HepG2 (cell line): ENCODE measurements at regions not wholly inside any gene's neighbourhood (a gene's known extent, or its start where the extent isn't known, plus 50 kb on each side); places are given as distances from the start of the nearest gene placed in this dataset.

ENCODE experiments used
- AGO2 ChIP-seq: fragments of 200-400 bp; formaldehyde crosslinking; optimal IDR thresholded peaks from 2 replicates; pipeline ENCODE3; 2017; ENCODE audit warnings: mild to moderate bottlenecking, low read depth, low read length, moderate library complexity
- ASH2L ChIP-seq: fragments of 300-600, 200-600 bp; sonication (generic); IDR thresholded peaks from 2 replicates; pipeline ENCODE4 v1.7.0; 2017; ENCODE audit warnings: low read depth, mild to moderate bottlenecking, moderate library complexity, mixed read lengths, low read length; ENCODE audit not compliant: insufficient read length
- CBX2 ChIP-seq, 2 experiments: fragments of 200-600 bp in 1 of 2; sonication (generic); formaldehyde crosslinking in 1 of 2; IDR thresholded peaks; 2 replicates each; pipeline versions ENCODE4 v1.7.0 to v1.8.1; 2018 to 2022; ENCODE audit warnings: low read depth in 2 of 2, low read length in 1 of 2, mild to moderate bottlenecking in 1 of 2, missing genetic modification reagents in 1 of 2
- HNF4G ChIP-seq, 2 experiments: sonication (generic) in 1 of 2; formaldehyde crosslinking in 1 of 2; IDR thresholded peaks; 2 replicates each; pipeline versions ENCODE4 v1.4.0 to v1.6.1; 2011 to 2020; ENCODE audit warnings: borderline replicate concordance in 2 of 2, low read depth in 2 of 2, mild to moderate bottlenecking in 2 of 2, low read length in 1 of 2, missing genetic modification reagents in 1 of 2, moderate library complexity in 1 of 2
- KDM5B ChIP-seq: sonication (generic); formaldehyde crosslinking; IDR thresholded peaks from 2 replicates; pipeline ENCODE4 v1.4.0; 2020; ENCODE audit warnings: missing genetic modification reagents, mild to moderate bottlenecking, borderline replicate concordance
- MED8 ChIP-seq: sonication (generic); formaldehyde crosslinking; IDR thresholded peaks from 2 replicates; pipeline ENCODE4 v1.8.1; 2023; ENCODE audit warnings: mild to moderate bottlenecking, missing genetic modification reagents; ENCODE audit not compliant: insufficient replicate concordance
- NCOA2 ChIP-seq: sonication (generic); formaldehyde crosslinking; IDR thresholded peaks from 2 replicates; pipeline ENCODE4 v1.8.0; 2022; ENCODE audit warnings: inconsistent platforms
- PAWR ChIP-seq: sonication (generic); formaldehyde crosslinking; IDR thresholded peaks from 2 replicates; pipeline ENCODE4 v1.4.0; 2020; ENCODE audit warnings: missing genetic modification reagents, mild to moderate bottlenecking, borderline replicate concordance
- TERF1 ChIP-seq: sonication (generic); formaldehyde crosslinking; IDR thresholded peaks from 2 replicates; pipeline ENCODE4 v1.8.0; 2022; ENCODE audit warnings: mild to moderate bottlenecking, missing genetic modification reagents, moderate library complexity
- ZBTB20 ChIP-seq: sonication (generic); formaldehyde crosslinking; IDR thresholded peaks from 2 replicates; pipeline ENCODE4 v1.8.1; 2023; ENCODE audit warnings: missing genetic modification reagents, low read depth, mild to moderate bottlenecking, borderline replicate concordance
- ZEB1 ChIP-seq: IDR thresholded peaks from 2 replicates; pipeline ENCODE4 v1.6.1; 2012; ENCODE audit warnings: mild to moderate bottlenecking, low read depth, inconsistent platforms; ENCODE audit not compliant: insufficient replicate concordance
- ZFP90 ChIP-seq: sonication (generic); formaldehyde crosslinking; IDR thresholded peaks from 2 replicates; pipeline ENCODE4 v1.8.0; 2022; ENCODE audit warnings: missing genetic modification reagents, mild to moderate bottlenecking, inconsistent platforms, borderline replicate concordance
- ZNF343 ChIP-seq: sonication (generic); formaldehyde crosslinking; IDR thresholded peaks from 2 replicates; pipeline ENCODE4 v1.4.0; 2020; ENCODE audit warnings: mild to moderate bottlenecking, missing genetic modification reagents
- ZNF367 ChIP-seq: sonication (generic); formaldehyde crosslinking; IDR thresholded peaks from 2 replicates; pipeline ENCODE4 v1.4.0; 2020; ENCODE audit warnings: missing genetic modification reagents, borderline replicate concordance
- ZNF749 ChIP-seq: sonication (generic); formaldehyde crosslinking; IDR thresholded peaks from 2 replicates; pipeline ENCODE4 v1.8.0; 2022; ENCODE audit warnings: mild to moderate bottlenecking, missing genetic modification reagents, moderate library complexity, borderline replicate concordance
- TF ChIP-seq, protein P1 (sequence below): sonication (generic); formaldehyde crosslinking; IDR thresholded peaks from 2 replicates; pipeline ENCODE4 v1.4.0; 2020; ENCODE audit warnings: missing genetic modification reagents; ENCODE audit errors: not compliant biosample characterization
- TF ChIP-seq, protein P2 (sequence below): sonication (generic); formaldehyde crosslinking; IDR thresholded peaks from 2 replicates; pipeline ENCODE4 v1.8.1; 2023; ENCODE audit warnings: missing genetic modification reagents, inconsistent platforms, borderline replicate concordance
- TF ChIP-seq, protein P3 (sequence below): sonication (generic); formaldehyde crosslinking; IDR thresholded peaks from 2 replicates; pipeline ENCODE4 v1.4.0; 2020; ENCODE audit warnings: missing genetic modification reagents, mild to moderate bottlenecking, borderline replicate concordance
- TF ChIP-seq, protein P4 (sequence below): sonication (generic); formaldehyde crosslinking; IDR thresholded peaks from 2 replicates; pipeline ENCODE4 v1.8.0; 2022; ENCODE audit warnings: mild to moderate bottlenecking, missing genetic modification reagents; ENCODE audit not compliant: insufficient replicate concordance
- TF ChIP-seq, protein P5 (sequence below): sonication (generic); formaldehyde crosslinking; IDR thresholded peaks from 2 replicates; pipeline ENCODE4 v1.5.0; 2020; ENCODE audit warnings: missing genetic modification reagents, mild to moderate bottlenecking, borderline replicate concordance

- TF ChIP-seq HNF4G (IDR thresholded peaks at IDR 0.05; ENCODE audit: borderline replicate concordance, low read depth, low read length) (no peak), HNF4G (CRISPR knock-in tag; IDR thresholded peaks at IDR 0.05; ENCODE audit: borderline replicate concordance, low read depth) (no peak), NCOA2 (CRISPR knock-in tag) (peak; percentile 71), PAWR (CRISPR knock-in tag) (no peak), ZNF343 (CRISPR knock-in tag) (no peak), KDM5B (CRISPR knock-in tag) (no peak), ZEB1 (peak; percentile 76), ZNF367 (no peak), CBX2 (IDR thresholded peaks at IDR 0.05; ENCODE audit: low read depth, low read length) (no peak), CBX2 (CRISPR knock-in tag; IDR thresholded peaks at IDR 0.05; ENCODE audit: low read depth) (no peak), ZFP90 (CRISPR knock-in tag) (no peak), ASH2L (peak; percentile 24), ZNF749 (CRISPR knock-in tag) (no peak), MED8 (CRISPR knock-in tag) (no peak), AGO2 (no peak), TERF1 (no peak), ZBTB20 (no peak)
- TF ChIP-seq, protein P1, sequence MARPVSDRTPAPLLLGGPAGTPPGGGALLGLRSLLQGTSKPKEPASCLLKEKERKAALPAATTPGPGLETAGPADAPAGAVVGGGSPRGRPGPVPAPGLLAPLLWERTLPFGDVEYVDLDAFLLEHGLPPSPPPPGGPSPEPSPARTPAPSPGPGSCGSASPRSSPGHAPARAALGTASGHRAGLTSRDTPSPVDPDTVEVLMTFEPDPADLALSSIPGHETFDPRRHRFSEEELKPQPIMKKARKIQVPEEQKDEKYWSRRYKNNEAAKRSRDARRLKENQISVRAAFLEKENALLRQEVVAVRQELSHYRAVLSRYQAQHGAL (CRISPR knock-in tag), result no peak
- TF ChIP-seq, protein P2, sequence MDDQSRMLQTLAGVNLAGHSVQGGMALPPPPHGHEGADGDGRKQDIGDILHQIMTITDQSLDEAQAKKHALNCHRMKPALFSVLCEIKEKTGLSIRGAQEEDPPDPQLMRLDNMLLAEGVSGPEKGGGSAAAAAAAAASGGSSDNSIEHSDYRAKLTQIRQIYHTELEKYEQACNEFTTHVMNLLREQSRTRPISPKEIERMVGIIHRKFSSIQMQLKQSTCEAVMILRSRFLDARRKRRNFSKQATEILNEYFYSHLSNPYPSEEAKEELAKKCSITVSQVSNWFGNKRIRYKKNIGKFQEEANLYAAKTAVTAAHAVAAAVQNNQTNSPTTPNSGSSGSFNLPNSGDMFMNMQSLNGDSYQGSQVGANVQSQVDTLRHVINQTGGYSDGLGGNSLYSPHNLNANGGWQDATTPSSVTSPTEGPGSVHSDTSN (CRISPR knock-in tag), result no peak
- TF ChIP-seq, protein P3, sequence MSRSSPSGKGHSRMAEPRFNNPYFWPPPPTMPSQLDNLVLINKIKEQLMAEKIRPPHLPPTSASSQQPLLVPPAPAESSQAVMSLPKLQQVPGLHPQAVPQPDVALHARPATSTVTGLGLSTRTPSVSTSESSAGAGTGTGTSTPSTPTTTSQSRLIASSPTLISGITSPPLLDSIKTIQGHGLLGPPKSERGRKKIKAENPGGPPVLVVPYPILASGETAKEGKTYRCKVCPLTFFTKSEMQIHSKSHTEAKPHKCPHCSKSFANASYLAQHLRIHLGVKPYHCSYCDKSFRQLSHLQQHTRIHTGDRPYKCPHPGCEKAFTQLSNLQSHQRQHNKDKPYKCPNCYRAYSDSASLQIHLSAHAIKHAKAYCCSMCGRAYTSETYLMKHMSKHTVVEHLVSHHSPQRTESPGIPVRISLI, result peak; percentile 41; the same call in 1 of the 2 replicates
- TF ChIP-seq, protein P4, sequence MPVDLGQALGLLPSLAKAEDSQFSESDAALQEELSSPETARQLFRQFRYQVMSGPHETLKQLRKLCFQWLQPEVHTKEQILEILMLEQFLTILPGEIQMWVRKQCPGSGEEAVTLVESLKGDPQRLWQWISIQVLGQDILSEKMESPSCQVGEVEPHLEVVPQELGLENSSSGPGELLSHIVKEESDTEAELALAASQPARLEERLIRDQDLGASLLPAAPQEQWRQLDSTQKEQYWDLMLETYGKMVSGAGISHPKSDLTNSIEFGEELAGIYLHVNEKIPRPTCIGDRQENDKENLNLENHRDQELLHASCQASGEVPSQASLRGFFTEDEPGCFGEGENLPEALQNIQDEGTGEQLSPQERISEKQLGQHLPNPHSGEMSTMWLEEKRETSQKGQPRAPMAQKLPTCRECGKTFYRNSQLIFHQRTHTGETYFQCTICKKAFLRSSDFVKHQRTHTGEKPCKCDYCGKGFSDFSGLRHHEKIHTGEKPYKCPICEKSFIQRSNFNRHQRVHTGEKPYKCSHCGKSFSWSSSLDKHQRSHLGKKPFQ (CRISPR knock-in tag), result no peak
- TF ChIP-seq, protein P5, sequence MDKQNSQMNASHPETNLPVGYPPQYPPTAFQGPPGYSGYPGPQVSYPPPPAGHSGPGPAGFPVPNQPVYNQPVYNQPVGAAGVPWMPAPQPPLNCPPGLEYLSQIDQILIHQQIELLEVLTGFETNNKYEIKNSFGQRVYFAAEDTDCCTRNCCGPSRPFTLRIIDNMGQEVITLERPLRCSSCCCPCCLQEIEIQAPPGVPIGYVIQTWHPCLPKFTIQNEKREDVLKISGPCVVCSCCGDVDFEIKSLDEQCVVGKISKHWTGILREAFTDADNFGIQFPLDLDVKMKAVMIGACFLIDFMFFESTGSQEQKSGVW (CRISPR knock-in tag), result no peak
Observed at GRCh38 chr10:29130190-29130673, 158.6 kb upstream of the LYZL1 start (continued).
